Brain pericyte (primary cell): ENCODE measurements at regions not wholly inside any gene's neighbourhood (a gene's known extent, or its start where the extent isn't known, plus 50 kb on each side); places are given as distances from the start of the nearest gene placed in this dataset.
A peak's percentile ranks its signal among the peaks of the same experiment; 100 is the strongest.

Experiments
- DNase-seq: peaks from one replicate; pipeline ENCODE4 v3.0.0-alpha.2; 2012; ENCODE audit warnings: low read depth, low spot score

DNA sequence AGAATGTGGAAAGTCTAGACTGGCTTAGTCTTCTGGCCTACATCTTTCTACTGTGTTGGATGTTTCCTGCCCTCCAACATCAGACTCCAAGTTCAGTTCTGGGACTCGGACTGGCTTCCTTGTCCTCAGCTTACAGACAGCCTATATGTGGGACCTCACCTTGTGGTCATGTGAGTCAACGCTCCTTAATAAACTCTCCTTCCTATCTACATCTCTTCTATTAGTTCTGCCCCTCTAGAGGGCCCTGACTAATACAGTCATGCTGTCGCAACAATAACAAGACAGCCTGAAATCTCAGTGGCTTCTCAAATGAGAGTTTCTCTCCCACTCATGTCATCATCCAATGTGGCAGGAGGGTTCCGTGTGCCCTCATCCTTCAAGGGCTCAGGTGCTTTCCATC is 347.8 kb downstream of the MZT1 start:
- DNase-seq = no peak

DNA sequence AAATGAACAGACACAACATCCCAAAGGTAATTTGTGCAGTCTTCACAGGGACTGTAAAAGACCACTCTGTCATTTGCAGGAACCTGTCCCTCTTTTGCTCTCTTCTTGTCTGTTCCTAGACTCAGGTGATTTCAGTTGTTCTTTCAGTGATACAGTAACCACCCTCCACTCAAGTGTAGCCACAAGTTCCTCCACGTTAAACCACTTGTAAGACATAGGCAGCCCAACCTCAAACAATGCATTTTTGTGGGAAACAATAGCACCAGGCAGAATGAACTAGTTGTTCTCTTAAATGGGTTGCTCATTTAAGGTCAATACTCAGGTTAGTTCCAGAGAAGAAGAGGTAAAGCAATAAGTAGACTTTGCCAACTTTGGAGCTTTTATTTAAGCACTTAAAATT is 359.4 kb downstream of the MZT1 start:
- no peak for DNase-seq

GRCh38 chr13:72346716-72347115 is 380.7 kb downstream of the MZT1 start:
- no peak for DNase-seq

DNA sequence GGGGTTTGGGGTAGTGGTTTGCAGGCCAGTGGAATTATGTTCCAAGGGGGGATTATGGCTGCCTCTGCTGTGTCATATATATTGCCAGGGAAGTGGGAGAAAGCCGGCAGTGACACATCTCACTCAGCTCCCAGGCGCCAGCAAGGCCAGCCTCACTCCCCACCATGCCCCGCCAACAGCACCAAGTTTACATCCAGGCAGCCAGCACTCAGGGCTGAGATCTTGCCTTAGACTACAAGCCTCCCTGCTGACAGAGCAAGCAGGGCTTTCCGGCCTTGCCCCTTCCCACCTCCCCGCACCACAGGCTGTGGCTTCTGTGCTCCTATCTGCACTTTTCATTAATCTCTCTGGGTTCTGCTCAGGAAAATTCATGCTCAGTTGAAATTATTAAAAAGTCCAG is 385.1 kb downstream of the MZT1 start:
- DNase-seq = no peak

GRCh38 chr13:72341904-72342303 is 385.5 kb downstream of the MZT1 start:
- DNase-seq = no peak

DNA sequence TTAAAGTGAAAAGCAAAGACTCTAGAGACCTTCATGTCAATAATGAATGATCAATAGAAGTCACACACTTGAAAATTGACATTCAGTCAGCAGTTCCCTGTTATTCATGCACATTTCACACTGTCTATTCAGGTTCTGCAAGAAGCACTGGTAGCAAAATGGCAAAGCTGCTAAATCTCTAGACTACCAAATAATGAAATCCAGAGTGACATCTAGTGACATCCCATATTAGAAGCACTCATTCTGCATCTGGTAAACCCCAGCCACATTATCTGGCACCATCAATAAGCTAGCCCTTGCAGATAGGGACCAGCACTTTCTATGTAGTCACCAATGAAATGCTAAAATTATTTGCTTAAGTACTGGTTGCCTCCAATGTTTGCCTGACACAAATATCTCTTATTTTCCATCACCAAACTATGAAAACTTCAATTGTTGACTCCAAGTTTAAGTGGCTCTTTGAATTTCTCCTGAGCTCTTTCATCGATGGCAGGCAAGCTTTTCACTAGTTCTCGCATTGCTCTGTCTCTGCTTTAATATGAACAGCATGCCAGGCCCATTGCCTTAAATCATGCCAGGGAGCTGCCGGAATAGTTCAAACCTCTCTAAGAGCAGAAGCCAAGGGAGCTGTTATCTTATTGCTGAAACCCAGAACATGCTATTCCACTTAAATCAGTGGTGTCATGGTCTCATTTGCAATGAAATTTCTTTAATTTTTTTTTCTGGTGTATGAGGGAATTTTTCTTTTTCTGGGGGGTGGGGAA is 409.9 kb downstream of the MZT1 start:
- no peak for DNase-seq

GRCh38 chr13:72316716-72317115 is 410.7 kb downstream of the MZT1 start:
- no peak for DNase-seq

- no peak for DNase-seq
Measured at GRCh38 chr13:72315312-72315711, 412.1 kb downstream of the MZT1 start.

- DNase-seq = no peak
Measured at GRCh38 chr13:72314210-72314609, 413.2 kb downstream of the MZT1 start.

- no peak for DNase-seq
Measured at GRCh38 chr13:72313546-72313945, 413.9 kb downstream of the MZT1 start.

DNA sequence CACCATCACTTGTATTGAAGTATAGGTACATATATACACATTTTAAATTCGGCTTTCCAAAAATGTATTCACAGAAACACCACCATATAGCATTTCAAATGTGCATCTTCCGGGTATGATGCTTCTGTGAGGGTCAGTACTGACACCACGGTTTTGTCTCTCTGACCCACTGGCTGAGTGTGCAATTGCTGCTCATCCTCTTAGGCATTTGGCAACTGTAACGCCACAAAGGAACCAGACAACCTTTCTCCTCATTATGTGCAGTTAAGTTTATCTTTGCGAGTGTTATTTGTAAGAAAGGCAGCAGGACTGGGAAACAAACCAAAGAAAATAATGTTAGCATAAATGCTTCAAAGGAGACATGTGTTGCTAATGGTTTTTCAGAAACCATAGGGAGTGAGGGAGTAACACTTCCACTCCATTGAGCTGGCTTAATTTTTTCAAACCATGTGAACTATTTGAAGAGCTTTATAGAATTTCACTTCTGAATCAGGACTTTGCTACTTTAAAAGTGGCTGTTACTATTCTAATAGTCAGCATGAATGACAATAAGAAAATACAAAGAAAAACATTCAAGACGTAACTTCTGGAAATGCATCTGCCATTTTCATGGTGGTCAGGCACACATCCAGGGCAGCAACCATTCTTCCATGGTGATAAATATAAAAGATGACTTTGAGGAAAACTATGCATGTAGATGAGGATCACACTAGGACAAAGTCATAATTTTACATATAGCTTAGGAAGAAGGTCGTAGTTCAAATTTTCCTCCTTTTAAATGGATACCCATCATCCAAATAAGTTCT is 423.3 kb downstream of the MZT1 start:
- DNase-seq = peak; percentile 7

DNA sequence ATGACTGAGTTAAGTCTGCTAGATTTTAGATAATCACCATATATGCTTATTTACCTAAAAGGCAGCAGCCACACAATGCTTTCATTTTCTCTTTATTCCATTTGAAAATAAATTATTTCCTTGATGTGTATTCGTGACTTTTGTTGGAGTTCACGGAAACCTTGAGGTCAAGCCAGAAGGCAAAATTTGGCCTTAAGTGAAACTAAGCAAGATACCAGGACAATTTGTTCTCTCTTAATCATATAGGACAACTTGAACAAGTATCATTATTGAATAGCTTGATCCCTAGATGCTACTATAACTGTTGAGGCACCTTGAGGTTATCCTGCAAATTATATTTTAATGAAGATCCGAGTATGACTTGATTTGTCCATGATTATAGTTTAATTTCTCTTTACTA is 429.2 kb upstream of the DACH1 start:
- DNase-seq = no peak

GRCh38 chr13:72295153-72295552 is 428.1 kb upstream of the DACH1 start:
- no peak for DNase-seq

DNA sequence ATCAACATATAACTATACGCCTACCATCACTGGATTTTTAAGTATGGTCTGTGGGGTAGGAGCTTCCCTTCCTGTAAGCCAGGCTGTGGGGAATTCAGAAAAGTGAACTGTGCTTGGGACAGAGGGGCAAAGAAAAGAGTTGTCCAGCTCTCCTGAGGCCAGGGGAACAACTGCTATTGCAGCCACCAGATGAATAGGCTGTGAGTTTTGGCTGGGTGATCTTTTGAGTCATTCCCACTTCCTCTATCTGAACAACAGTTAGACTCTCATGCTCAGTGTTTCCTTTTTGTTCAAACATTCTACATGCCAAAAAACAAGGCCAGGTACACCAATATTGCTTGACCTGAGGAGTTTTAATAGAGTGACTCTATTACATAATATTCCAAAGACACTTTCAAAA is 426.2 kb upstream of the DACH1 start:
- DNase-seq = no peak

- no peak for DNase-seq
Measured at GRCh38 chr13:72290962-72291681, 424.1 kb upstream of the DACH1 start.

DNA sequence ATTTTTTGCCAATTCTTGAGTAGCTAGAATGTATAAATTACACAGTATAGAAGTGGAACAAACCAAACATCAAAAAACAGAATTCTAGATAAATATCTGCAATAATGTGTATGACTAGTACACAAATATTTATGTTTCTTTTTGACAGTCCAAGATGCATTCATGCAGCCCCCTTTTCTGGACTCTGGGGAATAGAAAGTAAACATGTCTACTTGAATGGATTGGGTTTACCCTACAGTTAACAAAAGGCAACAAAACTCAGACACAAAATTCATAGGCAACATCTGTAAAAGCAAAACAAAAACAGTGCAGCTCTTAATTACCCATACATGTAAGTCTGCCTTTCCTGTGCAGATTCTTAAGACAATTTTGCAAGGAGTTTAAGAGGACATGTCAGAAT is 419.4 kb upstream of the DACH1 start:
- no peak for DNase-seq

DNA sequence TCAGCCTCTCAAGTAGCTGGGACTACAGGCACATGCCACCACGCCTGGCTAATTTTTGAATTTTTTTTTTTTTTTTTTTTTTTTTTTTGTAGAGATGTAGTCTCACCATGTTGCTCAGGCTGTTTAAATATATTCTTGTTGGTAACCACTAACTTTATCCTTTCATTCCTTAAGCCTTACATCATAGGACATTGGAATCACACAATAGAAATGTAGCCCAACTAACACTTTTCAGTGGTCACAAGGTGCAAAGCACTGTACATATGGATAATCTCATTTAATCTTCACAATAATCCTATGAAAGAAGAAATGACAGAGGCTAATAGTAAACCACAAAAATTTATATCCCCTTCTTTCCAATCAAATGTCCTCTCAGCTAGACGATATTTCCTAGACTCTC is 417.8 kb upstream of the DACH1 start:
- DNase-seq = no peak

GRCh38 chr13:72261732-72262131 is 394.7 kb upstream of the DACH1 start:
- DNase-seq = no peak

- DNase-seq = no peak
Measured at GRCh38 chr13:72259528-72259927, 392.5 kb upstream of the DACH1 start.

DNA sequence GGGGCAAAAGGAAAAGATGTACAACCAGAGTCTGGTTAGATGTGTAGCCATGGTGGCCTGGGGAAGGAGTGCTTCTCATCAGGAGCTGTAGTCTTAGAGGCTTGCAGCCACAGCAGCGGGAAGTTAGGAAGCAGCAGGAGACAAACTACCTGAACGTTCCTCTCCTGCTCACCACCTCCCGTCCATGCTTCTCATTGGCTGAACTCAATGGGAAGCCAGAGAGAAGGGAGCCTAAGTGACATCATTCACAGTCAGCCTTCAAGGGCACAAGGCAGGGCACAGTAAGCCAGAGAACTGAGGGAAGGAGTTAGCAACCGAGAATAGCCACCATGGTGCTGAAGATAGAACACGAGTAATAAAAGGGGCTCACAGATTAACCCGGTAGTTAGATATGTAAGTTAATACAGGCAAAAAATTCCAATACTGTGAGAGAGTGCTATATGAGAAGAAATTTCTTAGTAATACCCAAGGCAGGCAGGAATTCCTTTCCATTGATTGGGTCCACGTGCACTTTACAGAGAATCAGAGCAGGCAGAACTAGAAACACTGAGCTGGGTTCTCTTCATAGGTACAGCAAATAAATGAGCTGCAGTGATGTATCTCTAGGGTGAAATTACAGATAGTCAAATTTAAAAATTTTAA is 391.5 kb upstream of the DACH1 start:
- DNase-seq = no peak

- DNase-seq = no peak
Measured at GRCh38 chr13:72255908-72256307, 388.9 kb upstream of the DACH1 start.

- DNase-seq = no peak
Measured at GRCh38 chr13:72253754-72254153, 386.8 kb upstream of the DACH1 start.
